ENCODE measurements at regions not wholly inside any gene's neighbourhood (a gene's known extent, or its start where the extent isn't known, plus 50 kb on each side); places are given as distances from the start of the nearest gene placed in this dataset.
A peak's percentile ranks its signal among the peaks of the same experiment; 100 is the strongest.

DNA sequence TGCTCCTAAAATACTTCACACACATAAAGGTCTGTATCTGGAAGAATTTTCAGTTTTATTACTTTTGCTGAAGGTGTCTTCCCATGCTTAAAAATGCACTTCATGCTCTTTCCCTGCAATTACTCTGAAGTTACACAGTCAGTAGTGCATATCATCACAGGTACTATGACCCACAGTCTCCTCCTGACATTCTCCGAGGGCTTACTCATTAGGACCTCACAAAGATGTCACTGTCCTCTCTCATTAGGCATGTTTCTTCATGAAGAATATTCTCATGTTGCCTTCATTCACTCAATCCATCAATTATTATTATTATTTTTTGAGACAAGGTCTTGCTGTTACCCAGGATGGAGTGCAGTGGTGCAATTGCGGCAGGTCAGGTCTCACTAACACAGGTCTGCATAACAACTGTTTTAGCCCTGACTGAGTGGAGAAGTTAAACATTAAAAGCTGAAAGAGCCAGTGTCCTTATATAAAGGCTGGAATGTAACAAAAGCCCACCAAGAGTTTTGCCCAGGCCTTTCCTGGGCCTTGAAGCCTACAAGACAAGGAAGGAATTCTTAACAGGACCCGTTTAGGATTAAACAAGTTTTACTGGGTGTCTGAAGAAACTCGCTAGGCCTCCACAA lies 119.5 kb upstream of the WSCD2 start:
- H3K9ac ChIP-seq (ENCODE audit: low read depth, low read length, poor library complexity): no peak overlapping the region
- no peak overlapping the region for H2BK12ac ChIP-seq (ENCODE audit: low read length)
- no peak overlapping the region for H3K4ac ChIP-seq (ENCODE audit: low read length)
- H3K4me1 ChIP-seq (ENCODE audit: control insufficient read depth in 2 of 2, insufficient read depth in 1 of 2, low read depth in 1 of 2, low read length in 2 of 2): peaks cover 0 to 3% of the 10 kb centered on the region in 2 donors
- no peak overlapping the region for H3K27ac ChIP-seq (replicated peaks; ENCODE audit: low read length)
- no peak overlapping the region for H2AFZ ChIP-seq (ENCODE audit: low read length)
- no peak overlapping the region for H3K18ac ChIP-seq (ENCODE audit: low read length)
- H3K79me1 ChIP-seq (ENCODE audit: low read depth, low read length): no peaks in the 10 kb centered on the region
- H3K4me2 ChIP-seq (ENCODE audit: insufficient read depth, low read length, poor library complexity, severe bottlenecking): no peak overlapping the region
- H4K91ac ChIP-seq (ENCODE audit: low read depth, low read length, poor library complexity): no peak overlapping the region
- no peaks in the 10 kb centered on the region for H3K36me3 ChIP-seq (replicated peaks in 1 of 2; ENCODE audit: control insufficient read depth in 2 of 2, insufficient read depth in 2 of 2, low read length in 2 of 2)
- no peak overlapping the region for H2AK5ac ChIP-seq (ENCODE audit: low read depth, low read length)
- no peak overlapping the region for H3K23ac ChIP-seq (ENCODE audit: low read depth, low read length, poor library complexity)
- no peak for DNase-seq (ENCODE audit: low spot score)
- H3K14ac ChIP-seq (ENCODE audit: low read length): no peak overlapping the region
- no CpG with 5 or more reads among the region's 4 CpGs for WGBS, 2 donors (ENCODE audit: extremely low coverage in 2 of 2, insufficient read length in 2 of 2, insufficient replicate concordance in 1 of 2)
- no peak overlapping the region for H3K4me3 ChIP-seq (ENCODE audit: low read length in 2 of 2)
- no peak overlapping the region for H2BK5ac ChIP-seq (ENCODE audit: low read length)
- H2BK15ac ChIP-seq (ENCODE audit: low read length): no peak overlapping the region
- H3K9me3 ChIP-seq (replicated peaks in 1 of 2; ENCODE audit: control insufficient read depth in 2 of 2, insufficient read depth in 1 of 2, low read depth in 1 of 2, low read length in 2 of 2): no peaks in the 10 kb centered on the region
- no peak overlapping the region for H4K8ac ChIP-seq (ENCODE audit: low read depth, low read length)
- peaks cover 0 to 7% (median 0%) of the 10 kb centered on the region in 3 experiments for H3K27me3 ChIP-seq (ENCODE audit: control insufficient read depth in 3 of 3, insufficient read depth in 3 of 3, low read depth in 1 of 3, low read length in 3 of 3)
- no peak overlapping the region for H2BK120ac ChIP-seq (ENCODE audit: low read depth, low read length)

DNA sequence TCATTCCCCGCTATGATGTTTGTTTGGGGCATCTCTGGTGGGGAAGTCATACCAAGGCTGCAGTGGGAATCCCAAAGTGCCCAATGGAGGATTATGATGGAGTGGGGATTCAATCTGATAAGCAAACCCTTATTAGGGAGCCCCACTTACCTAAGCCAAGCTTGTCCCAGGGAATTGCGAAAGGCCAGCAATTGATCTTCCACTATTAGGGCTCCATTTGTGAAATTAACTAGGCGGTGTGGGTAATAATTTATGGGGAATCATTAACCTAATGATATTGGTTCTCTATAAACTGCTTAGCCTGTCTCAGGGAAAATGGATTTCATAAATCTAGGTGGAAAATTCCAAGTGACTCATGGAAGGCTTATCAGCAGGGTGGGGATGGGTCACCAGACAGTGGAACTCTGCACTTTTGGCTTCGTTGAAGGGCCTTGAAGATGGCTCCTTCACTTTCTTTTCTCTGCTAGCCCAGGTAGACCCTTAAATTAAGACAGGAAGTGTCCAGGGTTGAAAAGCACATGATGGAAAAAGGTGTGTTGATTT lies 113.0 kb upstream of the WSCD2 start:
- Histone ChIP-seq H3K4me1 (ENCODE audit: control insufficient read depth in 2 of 2, insufficient read depth in 1 of 2, low read depth in 1 of 2, low read length in 2 of 2) (no peaks in the 10 kb centered on the region), H3K4me3 (ENCODE audit: low read length in 2 of 2) (no peak overlapping the region), H3K9ac (ENCODE audit: low read depth, low read length, poor library complexity) (no peak overlapping the region), H2BK5ac (ENCODE audit: low read length) (no peak overlapping the region), H4K91ac (ENCODE audit: low read depth, low read length, poor library complexity) (no peak overlapping the region), H4K8ac (ENCODE audit: low read depth, low read length) (no peak overlapping the region), H3K79me1 (ENCODE audit: low read depth, low read length) (no peaks in the 10 kb centered on the region), H2AK5ac (ENCODE audit: low read depth, low read length) (no peak overlapping the region), H3K9me3 (replicated peaks in 1 of 2; ENCODE audit: control insufficient read depth in 2 of 2, insufficient read depth in 1 of 2, low read depth in 1 of 2, low read length in 2 of 2) (no peaks in the 10 kb centered on the region), H3K4me2 (ENCODE audit: insufficient read depth, low read length, poor library complexity, severe bottlenecking) (no peak overlapping the region), H3K4ac (ENCODE audit: low read length) (no peak overlapping the region), H2BK120ac (ENCODE audit: low read depth, low read length) (no peak overlapping the region), H2AFZ (ENCODE audit: low read length) (no peak overlapping the region), H3K27me3 (ENCODE audit: control insufficient read depth in 3 of 3, insufficient read depth in 3 of 3, low read depth in 1 of 3, low read length in 3 of 3) (peaks cover 0 to 10% (median 0%) of the 10 kb centered on the region in 3 experiments), H2BK12ac (ENCODE audit: low read length) (no peak overlapping the region), H2BK15ac (ENCODE audit: low read length) (no peak overlapping the region), H3K36me3 (replicated peaks in 1 of 2; ENCODE audit: control insufficient read depth in 2 of 2, insufficient read depth in 2 of 2, low read length in 2 of 2) (no peaks in the 10 kb centered on the region), H3K27ac (replicated peaks; ENCODE audit: low read length) (no peak overlapping the region), H3K23ac (ENCODE audit: low read depth, low read length, poor library complexity) (no peak overlapping the region), H3K18ac (ENCODE audit: low read length) (no peak overlapping the region), H3K14ac (ENCODE audit: low read length) (no peak overlapping the region)
- DNase-seq (ENCODE audit: low spot score): no peak
- WGBS, 2 donors (ENCODE audit: extremely low coverage in 2 of 2, insufficient read length in 2 of 2, insufficient replicate concordance in 1 of 2): no CpG with 5 or more reads among the region's 4 CpGs

DNA sequence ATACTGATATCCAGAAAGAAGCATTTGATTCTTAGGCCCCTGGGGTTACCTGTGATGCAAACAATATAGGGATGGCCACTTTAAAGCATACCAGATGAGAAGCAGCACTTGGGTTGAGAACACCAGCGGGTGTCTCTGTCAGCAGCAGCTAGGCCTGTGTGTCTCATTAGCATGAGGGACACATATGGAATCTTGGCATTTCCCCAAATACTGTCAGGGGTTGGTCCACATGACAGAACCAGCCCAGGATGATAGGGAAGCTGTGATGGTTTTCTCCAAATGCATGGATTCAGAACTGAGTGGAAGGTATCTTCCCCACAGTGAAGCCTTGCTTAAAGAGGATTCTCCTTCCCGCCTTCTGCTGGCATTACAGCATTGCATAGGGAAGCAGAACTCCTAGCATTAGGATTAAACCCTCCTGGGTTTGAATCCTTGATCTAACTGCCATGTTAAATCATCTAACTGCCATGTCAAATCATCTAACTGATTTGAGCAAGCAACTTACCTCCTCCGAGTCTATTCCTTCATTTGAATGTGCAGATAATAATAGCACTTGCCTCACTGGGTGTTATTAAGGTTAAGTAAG lies 111.5 kb upstream of the WSCD2 start:
- no peaks in the 10 kb centered on the region for H3K4me1 ChIP-seq (ENCODE audit: control insufficient read depth in 2 of 2, insufficient read depth in 1 of 2, low read depth in 1 of 2, low read length in 2 of 2)

DNA sequence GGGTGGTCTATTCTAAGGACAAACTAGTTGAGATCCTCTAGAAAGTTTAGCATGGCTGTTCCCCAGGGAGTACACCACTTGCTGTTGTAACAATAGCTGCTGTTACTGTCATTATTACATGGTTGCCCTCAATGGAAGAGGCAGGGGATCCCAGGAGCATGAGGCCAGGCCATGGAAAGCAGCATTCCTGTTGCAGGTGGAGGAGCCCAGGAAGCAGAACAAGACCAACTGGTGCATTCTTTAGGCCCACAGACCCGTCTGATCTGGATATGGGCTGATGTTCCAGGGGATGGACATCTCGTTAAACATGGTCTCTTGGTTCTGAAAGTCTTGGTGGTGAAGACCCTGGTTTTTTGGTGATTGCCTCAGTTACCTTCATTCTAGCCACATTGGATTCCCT lies 109.2 kb upstream of the WSCD2 start:
- H2BK12ac ChIP-seq (ENCODE audit: low read length): no peak overlapping the region
- peak overlapping the region; percentile 44 for H3K18ac ChIP-seq (ENCODE audit: low read length)
- DNase-seq (ENCODE audit: low spot score): no peak
- no peak overlapping the region for H4K91ac ChIP-seq (ENCODE audit: low read depth, low read length, poor library complexity)
- H4K8ac ChIP-seq (ENCODE audit: low read depth, low read length): no peak overlapping the region
- H3K14ac ChIP-seq (ENCODE audit: low read length): no peak overlapping the region
- H3K79me1 ChIP-seq (ENCODE audit: low read depth, low read length): no peaks in the 10 kb centered on the region
- H2AFZ ChIP-seq (ENCODE audit: low read length): no peak overlapping the region
- no peak overlapping the region for H3K27ac ChIP-seq (replicated peaks; ENCODE audit: low read length)
- no peaks in the 10 kb centered on the region for H3K4me1 ChIP-seq (ENCODE audit: control insufficient read depth in 2 of 2, insufficient read depth in 1 of 2, low read depth in 1 of 2, low read length in 2 of 2)
- no peak overlapping the region for H3K9ac ChIP-seq (ENCODE audit: low read depth, low read length, poor library complexity)
- no peaks in the 10 kb centered on the region for H3K36me3 ChIP-seq (replicated peaks in 1 of 2; ENCODE audit: control insufficient read depth in 2 of 2, insufficient read depth in 2 of 2, low read length in 2 of 2)
- H3K4me2 ChIP-seq (ENCODE audit: insufficient read depth, low read length, poor library complexity, severe bottlenecking): no peak overlapping the region
- H3K23ac ChIP-seq (ENCODE audit: low read depth, low read length, poor library complexity): no peak overlapping the region
- H3K27me3 ChIP-seq (ENCODE audit: control insufficient read depth in 3 of 3, insufficient read depth in 3 of 3, low read depth in 1 of 3, low read length in 3 of 3): peaks cover 0 to 4% (median 0%) of the 10 kb centered on the region in 3 experiments
- WGBS, 2 donors (ENCODE audit: extremely low coverage in 2 of 2, insufficient read length in 2 of 2, insufficient replicate concordance in 1 of 2): no CpG with 5 or more reads among the region's 2 CpGs
- H2BK5ac ChIP-seq (ENCODE audit: low read length): no peak overlapping the region
- H2BK120ac ChIP-seq (ENCODE audit: low read depth, low read length): no peak overlapping the region
- no peak overlapping the region for H2AK5ac ChIP-seq (ENCODE audit: low read depth, low read length)
- H2BK15ac ChIP-seq (ENCODE audit: low read length): no peak overlapping the region
- no peaks in the 10 kb centered on the region for H3K9me3 ChIP-seq (replicated peaks in 1 of 2; ENCODE audit: control insufficient read depth in 2 of 2, insufficient read depth in 1 of 2, low read depth in 1 of 2, low read length in 2 of 2)
- no peak overlapping the region for H3K4ac ChIP-seq (ENCODE audit: low read length)
- H3K4me3 ChIP-seq (ENCODE audit: low read length in 2 of 2): no peak overlapping the region

More for the DNA sequence above, 111.5 kb upstream of the WSCD2 start:
- Histone ChIP-seq H3K9me3 (replicated peaks in 1 of 2; ENCODE audit: control insufficient read depth in 2 of 2, insufficient read depth in 1 of 2, low read depth in 1 of 2, low read length in 2 of 2) (no peaks in the 10 kb centered on the region), H2BK5ac (ENCODE audit: low read length) (no peak overlapping the region), H4K8ac (ENCODE audit: low read depth, low read length) (no peak overlapping the region), H4K91ac (ENCODE audit: low read depth, low read length, poor library complexity) (no peak overlapping the region), H3K18ac (ENCODE audit: low read length) (no peak overlapping the region), H2BK15ac (ENCODE audit: low read length) (no peak overlapping the region), H3K27me3 (ENCODE audit: control insufficient read depth in 3 of 3, insufficient read depth in 3 of 3, low read depth in 1 of 3, low read length in 3 of 3) (peaks cover 0 to 9% (median 0%) of the 10 kb centered on the region in 3 experiments), H3K4me3 (ENCODE audit: low read length in 2 of 2) (no peak overlapping the region), H3K27ac (replicated peaks; ENCODE audit: low read length) (no peak overlapping the region), H2BK120ac (ENCODE audit: low read depth, low read length) (no peak overlapping the region), H3K79me1 (ENCODE audit: low read depth, low read length) (no peaks in the 10 kb centered on the region), H3K14ac (ENCODE audit: low read length) (no peak overlapping the region), H2BK12ac (ENCODE audit: low read length) (no peak overlapping the region), H3K4me2 (ENCODE audit: insufficient read depth, low read length, poor library complexity, severe bottlenecking) (no peak overlapping the region), H2AK5ac (ENCODE audit: low read depth, low read length) (no peak overlapping the region), H3K9ac (ENCODE audit: low read depth, low read length, poor library complexity) (no peak overlapping the region), H3K4ac (ENCODE audit: low read length) (no peak overlapping the region), H3K36me3 (replicated peaks in 1 of 2; ENCODE audit: control insufficient read depth in 2 of 2, insufficient read depth in 2 of 2, low read length in 2 of 2) (no peaks in the 10 kb centered on the region), H2AFZ (ENCODE audit: low read length) (no peak overlapping the region), H3K23ac (ENCODE audit: low read depth, low read length, poor library complexity) (no peak overlapping the region)
- no peak for DNase-seq (ENCODE audit: low spot score)
- WGBS, 2 donors (ENCODE audit: extremely low coverage in 2 of 2, insufficient read length in 2 of 2, insufficient replicate concordance in 1 of 2): no CpG with 5 or more reads among the region's 3 CpGs
